Glomerular visceral epithelial cell (primary cell): ENCODE measurements at regions not wholly inside any gene's neighbourhood (a gene's known extent, or its start where the extent isn't known, plus 50 kb on each side); places are given as distances from the start of the nearest gene placed in this dataset.
A peak's percentile ranks its signal among the peaks of the same experiment; 100 is the strongest.

ENCODE experiments used
- DNase-seq: peaks from one replicate; pipeline ENCODE4 v3.0.0-alpha.2; 2016; ENCODE audit errors: extremely low spot score

- DNase-seq: no peak
Measured at GRCh38 chr15:23514484-23514883, 51.0 kb upstream of the MKRN3 start.

- no peak for DNase-seq
Measured at GRCh38 chr15:23506762-23507161, 58.7 kb upstream of the MKRN3 start.

- DNase-seq: no peak
Measured at GRCh38 chr15:23503980-23504379, 56.9 kb upstream of the GOLGA6L2 start.

GRCh38 chr15:23503576-23503975 is 56.5 kb upstream of the GOLGA6L2 start:
- DNase-seq: no peak

- peak; percentile 1 for DNase-seq
Measured at GRCh38 chr15:23497710-23498111, 50.7 kb upstream of the GOLGA6L2 start.
